CD4-positive, alpha-beta memory T cell (primary cell): ENCODE measurements at regions not wholly inside any gene's neighbourhood (a gene's known extent, or its start where the extent isn't known, plus 50 kb on each side); places are given as distances from the start of the nearest gene placed in this dataset.

Source experiments
- CTCF ChIA-PET: fragments of 350-600 bp; sonication (Branson Sonifier 250); formaldehyde crosslinking; loops from one replicate; lab custom pipeline; 2021; ENCODE audit warnings: inconsistent platforms; ENCODE audit not compliant: partially characterized antibody; lab: Charles Lee
- POLR2A ChIA-PET: fragments of 350-600 bp; sonication (Branson Sonifier 250); formaldehyde crosslinking; loops from one replicate; lab custom pipeline; 2021; ENCODE audit not compliant: partially characterized antibody; lab: Charles Lee
- DNase-seq, 5 donors: peaks; one replicate each; pipeline versions ENCODE4 v3.0.0 to v3.0.0-alpha.2; 2020 to 2022; ENCODE audit warnings: mixed read lengths in 1 of 5
- H3K27ac ChIP-seq: one replicate; pipeline ENCODE4 v1.7.0; 2013; ENCODE audit warnings: low read depth, low read length
- H3K27me3 ChIP-seq: 2 replicates; pipeline ENCODE4 v1.7.0; 2013; ENCODE audit warnings: mild to moderate bottlenecking, low read length, moderate library complexity; ENCODE audit not compliant: insufficient read depth
- H3K36me3 ChIP-seq: 2 replicates; pipeline ENCODE4 v1.7.0; 2013; ENCODE audit warnings: mild to moderate bottlenecking, low read length, moderate library complexity; ENCODE audit not compliant: insufficient read depth
- H3K4me1 ChIP-seq: 2 replicates; pipeline ENCODE4 v1.7.0; 2013; ENCODE audit warnings: mild to moderate bottlenecking, low read length, moderate library complexity; ENCODE audit not compliant: insufficient read depth
- H3K4me3 ChIP-seq, 2 donors: one replicate each; pipeline ENCODE4 v1.7.0; 2013; ENCODE audit warnings: low read length in 2 of 2, mild to moderate bottlenecking in 1 of 2
- H3K9me3 ChIP-seq, 2 donors: one replicate each; pipeline ENCODE4 v1.7.0; 2013; ENCODE audit warnings: low read length in 2 of 2, control low read depth in 1 of 2; ENCODE audit not compliant: control insufficient read depth in 1 of 2
- H3K27ac Mint-ChIP-seq, 7 donors: one replicate each; pipeline ENCODE4 v1.8.0; 2020 to 2021; ENCODE audit warnings: mixed read lengths in 7 of 7, mild to moderate bottlenecking in 6 of 7, inconsistent platforms in 3 of 7, moderate library complexity in 3 of 7
- H3K27me3 Mint-ChIP-seq, 2 donors: one replicate each; pipeline ENCODE4 v1.8.0; 2020 to 2021; ENCODE audit warnings: mixed read lengths in 2 of 2
- H3K36me3 Mint-ChIP-seq, 2 donors: one replicate each; pipeline ENCODE4 v1.8.0; 2020 to 2021; ENCODE audit warnings: mixed read lengths in 2 of 2, inconsistent platforms in 1 of 2, mild to moderate bottlenecking in 1 of 2
- H3K4me1 Mint-ChIP-seq, 4 donors: one replicate each; pipeline ENCODE4 v1.8.0; 2020 to 2021; ENCODE audit warnings: mixed read lengths in 4 of 4, mild to moderate bottlenecking in 1 of 4
- H3K4me3 Mint-ChIP-seq, 8 donors: one replicate each; pipeline ENCODE4 v1.8.0; 2020 to 2021; ENCODE audit warnings: mixed read lengths in 8 of 8, mild to moderate bottlenecking in 7 of 8, moderate library complexity in 6 of 8, inconsistent platforms in 3 of 8
- H3K9me3 Mint-ChIP-seq, 8 donors: one replicate each; pipeline ENCODE4 v1.8.0; 2020 to 2021; ENCODE audit warnings: mixed read lengths in 8 of 8, mild to moderate bottlenecking in 5 of 8, inconsistent platforms in 3 of 8, moderate library complexity in 1 of 8
- intact Hi-C: fragments of 100-400 bp; cut with micrococcal nuclease; formaldehyde crosslinking; loops from one replicate; pipeline ENCODE4 v1.15.1; 2023

GRCh38 chr2:236367506-236368289 lies 103.5 kb upstream of the ASB18 start:
- intact Hi-C loops, result loop anchor here (5.0 kb wide), 1 partner anchor 200 kb away; the partner anchor contains the start of gene ACKR3
- CTCF ChIA-PET, result no interaction called here
- H3K4me3 Mint-ChIP-seq, result peak overlapping the region; percentile 56 to 76 (median 70)

GRCh38 chr2:236369661-236370062 lies 105.5 kb upstream of the ASB18 start:
- intact Hi-C loops, result loop anchor here (5.0 kb wide), 1 partner anchor 198 kb away; the partner anchor contains the start of gene ACKR3
- H3K36me3 Mint-ChIP-seq, result no peaks in the 10 kb centered on the region
- Histone ChIP-seq H3K27ac (no peak overlapping the region), H3K9me3 (no peaks in the 10 kb centered on the region), H3K4me3 (no peak overlapping the region), H3K27me3 (no peaks in the 10 kb centered on the region), H3K36me3 (no peaks in the 10 kb centered on the region), H3K4me1 (peaks cover 34% of the 10 kb centered on the region)
- H3K9me3 Mint-ChIP-seq, result peaks cover 0 to 4% (median 0%) of the 10 kb centered on the region in 8 donors
- no peak overlapping the region for H3K27ac Mint-ChIP-seq
- H3K4me1 Mint-ChIP-seq, result peaks cover 24 to 38% (median 33%) of the 10 kb centered on the region in 4 donors
- no peak for DNase-seq
- peaks cover 8 to 16% of the 10 kb centered on the region in 2 donors for H3K27me3 Mint-ChIP-seq
- CTCF ChIA-PET, result interaction anchor here (1.1 kb wide), 1 partner anchor 16 kb away, joined by 4 read pairs; no protein-coding TSS in a partner anchor
- POLR2A ChIA-PET, result no interaction called here
- no peak overlapping the region for H3K4me3 Mint-ChIP-seq

More at GRCh38 chr2:236367506-236368289, 103.5 kb upstream of the ASB18 start:
- no peaks in the 10 kb centered on the region for H3K9me3 ChIP-seq
- H3K27ac Mint-ChIP-seq, result peak overlapping the region in 3 of 7 donors; percentile 11 to 46 (median 42)
- peaks cover 3 to 7% of the 10 kb centered on the region in 2 donors for H3K27me3 Mint-ChIP-seq
- no peak overlapping the region for H3K27ac ChIP-seq
- no peak for DNase-seq
- H3K36me3 Mint-ChIP-seq, result no peaks in the 10 kb centered on the region
- no peaks in the 10 kb centered on the region for H3K36me3 ChIP-seq
- H3K9me3 Mint-ChIP-seq, result no peaks in the 10 kb centered on the region
- no peaks in the 10 kb centered on the region for H3K27me3 ChIP-seq
- no peak overlapping the region for H3K4me3 ChIP-seq
- H3K4me1 ChIP-seq, result peaks cover 34% of the 10 kb centered on the region
- H3K4me1 Mint-ChIP-seq, result peaks cover 29 to 51% (median 38%) of the 10 kb centered on the region in 4 donors
- POLR2A ChIA-PET, result no interaction called here

- H3K36me3 ChIP-seq, result no peaks in the 10 kb centered on the region
- POLR2A ChIA-PET, result no interaction called here
- no peak overlapping the region for H3K27ac Mint-ChIP-seq
- peaks cover 8 to 21% of the 10 kb centered on the region in 2 donors for H3K27me3 Mint-ChIP-seq
- peaks cover 0 to 4% (median 0%) of the 10 kb centered on the region in 8 donors for H3K9me3 Mint-ChIP-seq
- intact Hi-C loops, result no loop called here
- no peak overlapping the region for H3K4me3 Mint-ChIP-seq
- DNase-seq, result no peak
- no peak overlapping the region for H3K4me3 ChIP-seq
- no peaks in the 10 kb centered on the region for H3K36me3 Mint-ChIP-seq
- H3K4me1 Mint-ChIP-seq, result peaks cover 22 to 30% (median 25%) of the 10 kb centered on the region in 4 donors
- peaks cover 27% of the 10 kb centered on the region for H3K4me1 ChIP-seq
- H3K27ac ChIP-seq, result no peak overlapping the region
- H3K27me3 ChIP-seq, result no peaks in the 10 kb centered on the region
- CTCF ChIA-PET, result no interaction called here
- H3K9me3 ChIP-seq, result no peaks in the 10 kb centered on the region
Measured at GRCh38 chr2:236370847-236371409, 106.7 kb upstream of the ASB18 start.

- CTCF ChIA-PET, result no interaction called here
- Mint-ChIP-seq H3K4me3 (no peak overlapping the region), H3K27me3 (peaks cover 9 to 25% of the 10 kb centered on the region in 2 donors), H3K4me1 (peaks cover 3 to 9% (median 5%) of the 10 kb centered on the region in 4 donors), H3K36me3 (no peaks in the 10 kb centered on the region), H3K27ac (no peak overlapping the region), H3K9me3 (peaks cover 0 to 4% (median 0%) of the 10 kb centered on the region in 8 donors)
- H3K9me3 ChIP-seq, result no peaks in the 10 kb centered on the region
- no peak for DNase-seq
- no peak overlapping the region for H3K27ac ChIP-seq
- intact Hi-C loops, result no loop called here
- no peaks in the 10 kb centered on the region for H3K36me3 ChIP-seq
- peaks cover 4% of the 10 kb centered on the region for H3K27me3 ChIP-seq
- peaks cover 4% of the 10 kb centered on the region for H3K4me1 ChIP-seq
- H3K4me3 ChIP-seq, result no peak overlapping the region
- POLR2A ChIA-PET, result no interaction called here
Measured at GRCh38 chr2:236375973-236376476, 111.8 kb upstream of the ASB18 start.

GRCh38 chr2:236376566-236377244 lies 112.5 kb upstream of the ASB18 start:
- no peaks in the 10 kb centered on the region for H3K36me3 ChIP-seq
- CTCF ChIA-PET, result no interaction called here

GRCh38 chr2:236380051-236380612 lies 115.9 kb upstream of the ASB18 start:
- no peak overlapping the region for H3K27ac ChIP-seq
- no peaks in the 10 kb centered on the region for H3K9me3 ChIP-seq
- Mint-ChIP-seq H3K36me3 (no peaks in the 10 kb centered on the region), H3K9me3 (peaks cover 0 to 2% (median 0%) of the 10 kb centered on the region in 8 donors), H3K4me1 (peaks cover 5 to 16% (median 9%) of the 10 kb centered on the region in 4 donors), H3K4me3 (no peak overlapping the region), H3K27ac (no peak overlapping the region), H3K27me3 (peaks cover 1 to 11% of the 10 kb centered on the region in 2 donors)
- CTCF ChIA-PET, result no interaction called here
- intact Hi-C loops, result no loop called here
- no peaks in the 10 kb centered on the region for H3K36me3 ChIP-seq
- no peak overlapping the region for H3K4me3 ChIP-seq
- POLR2A ChIA-PET, result no interaction called here
- DNase-seq, result no peak
- H3K4me1 ChIP-seq, result peaks cover 1% of the 10 kb centered on the region
- peaks cover 4% of the 10 kb centered on the region for H3K27me3 ChIP-seq

More at GRCh38 chr2:236376566-236377244, 112.5 kb upstream of the ASB18 start:
- Mint-ChIP-seq H3K27me3 (peaks cover 9 to 25% of the 10 kb centered on the region in 2 donors), H3K36me3 (no peaks in the 10 kb centered on the region), H3K4me3 (no peak overlapping the region), H3K9me3 (peaks cover 0 to 4% (median 0%) of the 10 kb centered on the region in 8 donors), H3K27ac (no peak overlapping the region), H3K4me1 (peaks cover 6 to 16% (median 8%) of the 10 kb centered on the region in 4 donors)
- intact Hi-C loops, result no loop called here
- DNase-seq, result no peak
- POLR2A ChIA-PET, result no interaction called here
- H3K4me3 ChIP-seq, result no peak overlapping the region
- H3K27ac ChIP-seq, result no peak overlapping the region
- no peaks in the 10 kb centered on the region for H3K9me3 ChIP-seq
- peaks cover 4% of the 10 kb centered on the region for H3K27me3 ChIP-seq
- H3K4me1 ChIP-seq, result peaks cover 4% of the 10 kb centered on the region
